ENCODE measurements at regions not wholly inside any gene's neighbourhood (a gene's known extent, or its start where the extent isn't known, plus 50 kb on each side); places are given as distances from the start of the nearest gene placed in this dataset.

- no peak for TF ChIP-seq CTCF (IDR thresholded peaks at IDR 0.05; ENCODE audit: low read depth, low read length)
- Histone ChIP-seq H3K27me3 (no peaks in the 10 kb centered on the region), H3K4me3 (ENCODE audit: low read depth, low read length) (no peak overlapping the region), H3K4me1 (no peaks in the 10 kb centered on the region; the same call in 1 of the 2 replicates), H3K9me3 (no peaks in the 10 kb centered on the region), H3K36me3 (no peaks in the 10 kb centered on the region)
- DNase-seq: no peak
Measured at GRCh38 chr6:109262261-109262660, 120.0 kb downstream of the CD164 start.

- no peak for DNase-seq
- Histone ChIP-seq H3K36me3 (no peaks in the 10 kb centered on the region), H3K9me3 (no peaks in the 10 kb centered on the region), H3K4me3 (ENCODE audit: low read depth, low read length) (no peak overlapping the region), H3K27me3 (no peaks in the 10 kb centered on the region), H3K4me1 (no peaks in the 10 kb centered on the region; the same call in 1 of the 2 replicates)
- TF ChIP-seq CTCF (IDR thresholded peaks at IDR 0.05; ENCODE audit: low read depth, low read length): no peak
Measured at GRCh38 chr6:109261811-109262210, 120.5 kb downstream of the CD164 start.

GRCh38 chr6:109260701-109261100 is 121.6 kb downstream of the CD164 start:
- Histone ChIP-seq H3K27me3 (no peaks in the 10 kb centered on the region), H3K9me3 (no peaks in the 10 kb centered on the region), H3K36me3 (no peaks in the 10 kb centered on the region), H3K4me3 (ENCODE audit: low read depth, low read length) (no peak overlapping the region), H3K4me1 (no peaks in the 10 kb centered on the region; the same call in 1 of the 2 replicates)
- no peak for DNase-seq
- no peak for TF ChIP-seq CTCF (IDR thresholded peaks at IDR 0.05; ENCODE audit: low read depth, low read length)

- no peak overlapping the region for H3K4me3 ChIP-seq (ENCODE audit: low read depth, low read length)
- no peaks in the 10 kb centered on the region for H3K27me3 ChIP-seq
- no peak for DNase-seq
- TF ChIP-seq CTCF (IDR thresholded peaks at IDR 0.05; ENCODE audit: low read depth, low read length): no peak
- no peaks in the 10 kb centered on the region for H3K36me3 ChIP-seq
- H3K4me1 ChIP-seq: no peaks in the 10 kb centered on the region; the same call in 1 of the 2 replicates
- H3K9me3 ChIP-seq: no peaks in the 10 kb centered on the region
Measured at GRCh38 chr6:109260126-109260525, 122.1 kb downstream of the CD164 start.

- TF ChIP-seq CTCF (IDR thresholded peaks at IDR 0.05; ENCODE audit: low read depth, low read length): no peak
- H3K27me3 ChIP-seq: no peaks in the 10 kb centered on the region
- no peak for DNase-seq
- no peaks in the 10 kb centered on the region for H3K9me3 ChIP-seq
- H3K4me1 ChIP-seq: no peaks in the 10 kb centered on the region; the same call in 1 of the 2 replicates
- no peak overlapping the region for H3K4me3 ChIP-seq (ENCODE audit: low read depth, low read length)
- H3K36me3 ChIP-seq: no peaks in the 10 kb centered on the region
Measured at GRCh38 chr6:109258129-109258528, 124.1 kb downstream of the CD164 start.

GRCh38 chr6:109257494-109257893 is 124.8 kb downstream of the CD164 start:
- H3K9me3 ChIP-seq: no peaks in the 10 kb centered on the region
- no peak for DNase-seq
- no peaks in the 10 kb centered on the region for H3K27me3 ChIP-seq
- H3K4me1 ChIP-seq: no peaks in the 10 kb centered on the region
- H3K4me3 ChIP-seq (ENCODE audit: low read depth, low read length): no peak overlapping the region
- TF ChIP-seq CTCF (IDR thresholded peaks at IDR 0.05; ENCODE audit: low read depth, low read length): no peak
- H3K36me3 ChIP-seq: no peaks in the 10 kb centered on the region

All from BE2C (cell line).